ENCODE measurements at regions not wholly inside any gene's neighbourhood (a gene's known extent, or its start where the extent isn't known, plus 50 kb on each side); places are given as distances from the start of the nearest gene placed in this dataset.
A peak's percentile ranks its signal among the peaks of the same experiment; 100 is the strongest.

DNA sequence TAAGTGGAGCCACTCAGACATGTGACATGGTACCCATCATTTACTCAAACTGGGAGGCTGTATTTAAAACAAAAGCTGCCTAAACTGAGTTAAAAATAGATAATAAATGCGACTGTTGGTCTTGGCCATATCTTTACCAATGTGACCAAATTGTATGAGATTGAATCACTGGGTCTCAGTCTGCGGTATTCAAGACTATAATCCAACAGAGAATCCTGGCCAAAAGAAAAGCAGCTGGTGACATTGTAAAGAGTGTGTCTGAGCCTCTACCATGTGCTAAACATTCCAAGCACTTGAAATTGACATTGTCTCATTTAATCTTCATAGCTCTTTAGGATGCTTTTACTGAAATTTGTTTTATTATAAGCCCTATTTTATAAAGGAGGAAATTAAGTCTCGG is 282.6 kb downstream of the ZNF608 start:
- WGBS, 5 donors, result 85 to 92% (median 88%) methylated on average over 3 of the region's 3 CpGs
- intact Hi-C loops (cut with DNase I; ENCODE audit: low total_unique reads), result no loop called here

DNA sequence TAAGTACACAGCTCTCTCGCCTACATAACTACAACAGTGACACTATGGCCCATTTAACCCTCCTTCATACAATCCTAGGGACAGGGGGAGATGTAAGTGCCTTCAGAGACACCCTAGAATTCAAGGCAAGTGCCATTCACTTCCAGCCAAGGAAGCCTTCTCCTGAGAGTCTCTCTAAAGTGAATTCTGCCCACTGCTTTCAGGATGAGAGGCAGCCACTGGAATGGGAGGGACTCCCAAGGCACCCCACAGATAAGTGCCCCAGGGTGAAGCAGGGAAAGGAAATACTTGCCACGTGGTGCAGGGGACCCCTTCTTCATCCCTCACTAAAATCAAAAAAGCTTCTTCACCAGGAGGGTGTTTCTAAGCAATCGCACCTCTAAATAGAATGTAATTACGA is 283.7 kb downstream of the ZNF608 start:
- H3K9me3 ChIP-seq, result peaks cover 0 to 14% (median 8%) of the 10 kb centered on the region in 4 donors
- DNase-seq, result no peak
- no peaks in the 10 kb centered on the region for H3K36me3 ChIP-seq
- 70 to 86% (median 83%) methylated on average over 4 of the region's 4 CpGs for WGBS, 5 donors
- H3K27me3 ChIP-seq, result no peaks in the 10 kb centered on the region
- H3K27ac ChIP-seq, result no peak overlapping the region
- peaks cover 0 to 5% (median 0%) of the 10 kb centered on the region in 4 donors for H3K4me1 ChIP-seq
- TF ChIP-seq POLR2AphosphoS5 (IDR thresholded peaks at IDR 0.05), result no peak
- TF ChIP-seq POLR2A (IDR thresholded peaks at IDR 0.05), result no peak
- TF ChIP-seq, protein P1, sequence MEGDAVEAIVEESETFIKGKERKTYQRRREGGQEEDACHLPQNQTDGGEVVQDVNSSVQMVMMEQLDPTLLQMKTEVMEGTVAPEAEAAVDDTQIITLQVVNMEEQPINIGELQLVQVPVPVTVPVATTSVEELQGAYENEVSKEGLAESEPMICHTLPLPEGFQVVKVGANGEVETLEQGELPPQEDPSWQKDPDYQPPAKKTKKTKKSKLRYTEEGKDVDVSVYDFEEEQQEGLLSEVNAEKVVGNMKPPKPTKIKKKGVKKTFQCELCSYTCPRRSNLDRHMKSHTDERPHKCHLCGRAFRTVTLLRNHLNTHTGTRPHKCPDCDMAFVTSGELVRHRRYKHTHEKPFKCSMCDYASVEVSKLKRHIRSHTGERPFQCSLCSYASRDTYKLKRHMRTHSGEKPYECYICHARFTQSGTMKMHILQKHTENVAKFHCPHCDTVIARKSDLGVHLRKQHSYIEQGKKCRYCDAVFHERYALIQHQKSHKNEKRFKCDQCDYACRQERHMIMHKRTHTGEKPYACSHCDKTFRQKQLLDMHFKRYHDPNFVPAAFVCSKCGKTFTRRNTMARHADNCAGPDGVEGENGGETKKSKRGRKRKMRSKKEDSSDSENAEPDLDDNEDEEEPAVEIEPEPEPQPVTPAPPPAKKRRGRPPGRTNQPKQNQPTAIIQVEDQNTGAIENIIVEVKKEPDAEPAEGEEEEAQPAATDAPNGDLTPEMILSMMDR (IDR thresholded peaks at IDR 0.05), result no peak
- TF ChIP-seq EP300 (IDR thresholded peaks at IDR 0.05), result no peak
- intact Hi-C loops (cut with DNase I; ENCODE audit: low total_unique reads), result no loop called here
- no peak overlapping the region for H3K4me3 ChIP-seq

More for the DNA sequence above, 282.6 kb downstream of the ZNF608 start:
- DNase-seq, result no peak
- Histone ChIP-seq H3K36me3 (no peaks in the 10 kb centered on the region), H3K4me1 (peaks cover 0 to 5% (median 0%) of the 10 kb centered on the region in 4 donors), H3K9me3 (peaks cover 0 to 14% (median 8%) of the 10 kb centered on the region in 4 donors), H3K27me3 (no peaks in the 10 kb centered on the region), H3K27ac (no peak overlapping the region), H3K4me3 (no peak overlapping the region)
- TF ChIP-seq EP300 (IDR thresholded peaks at IDR 0.05) (no peak), POLR2AphosphoS5 (IDR thresholded peaks at IDR 0.05) (no peak), POLR2A (IDR thresholded peaks at IDR 0.05) (no peak)
- TF ChIP-seq, protein P1 (IDR thresholded peaks at IDR 0.05), result no peak

DNA sequence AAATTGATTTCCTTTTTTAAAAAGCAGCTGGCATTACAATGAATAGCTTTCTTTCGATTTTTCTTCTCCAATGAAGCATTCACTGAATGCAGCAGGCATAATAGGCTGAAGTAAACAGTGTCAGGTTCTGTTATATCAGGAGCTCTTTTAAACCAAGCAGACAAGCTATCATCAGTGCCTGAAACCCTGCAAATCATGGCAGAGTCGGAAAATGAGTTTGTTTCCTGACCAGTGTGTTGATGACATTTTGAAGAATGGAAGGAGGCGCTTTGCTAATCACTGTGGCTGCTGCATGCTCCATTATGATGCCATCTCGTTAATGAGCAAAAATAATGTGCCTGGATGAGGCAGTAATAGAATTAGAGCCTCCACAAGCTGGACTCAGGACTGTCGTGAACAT is 284.5 kb downstream of the ZNF608 start:
- Histone ChIP-seq H3K4me1 (peaks cover 0 to 5% (median 0%) of the 10 kb centered on the region in 4 donors), H3K36me3 (no peaks in the 10 kb centered on the region), H3K27me3 (no peaks in the 10 kb centered on the region), H3K27ac (no peak overlapping the region), H3K4me3 (no peak overlapping the region), H3K9me3 (peaks cover 0 to 14% (median 8%) of the 10 kb centered on the region in 4 donors)
- intact Hi-C loops (cut with DNase I; ENCODE audit: low total_unique reads), result no loop called here
- peak in 1 of 2 donors; percentile 52 for DNase-seq
- 75 to 87% (median 80%) methylated on average over 5 of the region's 5 CpGs for WGBS, 5 donors
- no peak for TF ChIP-seq POLR2AphosphoS5 (IDR thresholded peaks at IDR 0.05)
- no peak for TF ChIP-seq POLR2A (IDR thresholded peaks at IDR 0.05)
- TF ChIP-seq, protein P1 (IDR thresholded peaks at IDR 0.05), result no peak
- TF ChIP-seq EP300 (IDR thresholded peaks at IDR 0.05), result no peak

DNA sequence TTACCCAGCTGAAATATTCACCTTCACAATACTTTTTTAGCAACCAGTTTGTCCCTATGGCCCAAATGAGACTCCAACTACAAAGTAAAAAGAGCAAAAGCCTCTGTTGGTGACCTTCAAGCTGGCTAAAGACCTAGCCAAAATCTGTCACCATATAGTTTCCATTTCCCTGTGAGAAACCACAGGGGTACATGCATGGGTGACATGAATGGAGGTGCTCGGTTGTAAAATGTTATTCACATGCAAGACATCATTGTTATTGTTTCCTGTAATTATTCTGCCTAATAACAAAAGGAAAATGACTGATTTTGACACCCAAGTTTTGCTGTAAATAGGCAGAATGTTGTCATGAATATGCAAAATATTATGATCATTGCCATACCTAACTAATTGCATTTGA is 285.3 kb downstream of the ZNF608 start:
- Histone ChIP-seq H3K36me3 (no peaks in the 10 kb centered on the region), H3K4me1 (peaks cover 0 to 5% (median 0%) of the 10 kb centered on the region in 4 donors), H3K27me3 (no peaks in the 10 kb centered on the region), H3K4me3 (no peak overlapping the region), H3K27ac (no peak overlapping the region), H3K9me3 (peaks cover 0 to 14% (median 8%) of the 10 kb centered on the region in 4 donors)
- 76 to 84% (median 79%) methylated on average over 1 of the region's 1 CpG for WGBS, 5 donors
- DNase-seq, result no peak
- TF ChIP-seq POLR2A (IDR thresholded peaks at IDR 0.05) (no peak), POLR2AphosphoS5 (IDR thresholded peaks at IDR 0.05) (no peak), EP300 (IDR thresholded peaks at IDR 0.05) (no peak)
- TF ChIP-seq, protein P1 (IDR thresholded peaks at IDR 0.05), result no peak
- intact Hi-C loops (cut with DNase I; ENCODE audit: low total_unique reads), result no loop called here

Data from stomach (tissue), 8 donors.